SK-N-SH (cell line): ENCODE measurements at regions not wholly inside any gene's neighbourhood (a gene's known extent, or its start where the extent isn't known, plus 50 kb on each side); places are given as distances from the start of the nearest gene placed in this dataset.

Experiments used
- CTCF ChIA-PET: fragments of 300-600, 350-600 bp; formaldehyde crosslinking; extraction: SDS; loops from one replicate; lab custom pipeline; 2021; lab: Yijun Ruan, JAX
- POLR2A ChIA-PET: fragments of 350-600 bp; sonication (Branson Sonifier 250); formaldehyde crosslinking; extraction: SDS; loops from one replicate; lab custom pipeline; 2020; ENCODE audit warnings: antibody characterized with exemption, inconsistent platforms; lab: Yijun Ruan, JAX
- DNase-seq: peaks from one replicate; pipeline ENCODE4 v3.0.0; 2012
- H2AFZ ChIP-seq: fragments of 200-600 bp; sonication (generic); 2 replicates; pipeline ENCODE4 v1.8.1; 2016; ENCODE audit warnings: antibody characterized with exemption, mild to moderate bottlenecking, low read depth
- H3F3A ChIP-seq: fragments of 200-600 bp; sonication (generic); replicated peaks from 2 replicates; pipeline ENCODE3; 2016; ENCODE audit warnings: antibody characterized with exemption, mild to moderate bottlenecking; ENCODE audit not compliant: insufficient read depth
- H3K27ac ChIP-seq, 2 experiments: fragments of 200-500 bp in 1 of 2; fragments of 200-600 bp in 1 of 2; sonication (Bioruptor generic) in 1 of 2; sonication (generic), shearing (Covaris generic) in 1 of 2; 2 replicates each; pipeline versions ENCODE4 v1.5.1 to v1.6.1; 2014 to 2016; ENCODE audit warnings: low read depth in 2 of 2, inconsistent platforms in 1 of 2, low read length in 1 of 2, mild to moderate bottlenecking in 1 of 2, mixed read lengths in 1 of 2
- H3K27me3 ChIP-seq: fragments of 200-600 bp; sonication (generic), shearing (Covaris generic); 2 replicates; pipeline ENCODE4 v1.6.1; 2016; ENCODE audit warnings: mixed run types; ENCODE audit not compliant: insufficient read depth
- H3K36me3 ChIP-seq, 2 experiments: fragments of 200-500 bp in 1 of 2; fragments of 200-600 bp in 1 of 2; sonication (Bioruptor generic) in 1 of 2; sonication (generic) in 1 of 2; replicated peaks in 1 of 2; 2 replicates each; pipeline versions ENCODE3 to v1.5.1; 2014 to 2016; ENCODE audit warnings: low read length in 1 of 2, mild to moderate bottlenecking in 1 of 2; ENCODE audit not compliant: insufficient read depth in 2 of 2, control insufficient read depth in 1 of 2
- H3K4me1 ChIP-seq, 2 experiments: fragments of 200-500 bp in 1 of 2; fragments of 200-600 bp in 1 of 2; sonication (Bioruptor generic) in 1 of 2; sonication (generic), shearing (Covaris generic) in 1 of 2; 2 replicates each; pipeline versions ENCODE4 v1.5.1 to v1.6.1; 2014 to 2016; ENCODE audit warnings: low read depth in 1 of 2, low read length in 1 of 2, mixed run types in 1 of 2; ENCODE audit not compliant: insufficient read depth in 2 of 2, control insufficient read depth in 1 of 2
- H3K4me2 ChIP-seq: fragments of 200-600 bp; sonication (generic), shearing (Covaris generic); 2 replicates; pipeline ENCODE4 v1.6.1; 2017; ENCODE audit warnings: mixed run types
- H3K4me3 ChIP-seq, 2 experiments: fragments of 200-500 bp in 1 of 2; fragments of 200-600 bp in 1 of 2; sonication (Bioruptor generic) in 1 of 2; sonication (generic), shearing (Covaris generic) in 1 of 2; 2 replicates each; pipeline versions ENCODE4 v1.5.1 to v1.8.1; 2014 to 2016; ENCODE audit warnings: low read depth in 2 of 2, inconsistent platforms in 1 of 2, low read length in 1 of 2, mild to moderate bottlenecking in 1 of 2, mixed read lengths in 1 of 2, moderate library complexity in 1 of 2
- H3K79me2 ChIP-seq: fragments of 200-600 bp; sonication (generic); 2 replicates; pipeline ENCODE4 v1.8.1; 2017; ENCODE audit warnings: mild to moderate bottlenecking; ENCODE audit not compliant: insufficient read depth
- H3K9ac ChIP-seq: fragments of 200-600 bp; sonication (generic); 2 replicates; pipeline ENCODE4 v1.6.1; 2017; ENCODE audit warnings: mixed run types
- H3K9me2 ChIP-seq: fragments of 200-600 bp; sonication (generic); 2 replicates; pipeline ENCODE4 v1.6.1; 2017; ENCODE audit warnings: mixed run types
- H3K9me3 ChIP-seq: fragments of 200-600 bp; sonication (generic); 2 replicates; pipeline ENCODE4 v1.6.1; 2017; ENCODE audit warnings: mixed run types, mild to moderate bottlenecking, moderate library complexity
- H4K20me1 ChIP-seq: fragments of 200-600 bp; sonication (generic); 2 replicates; pipeline ENCODE4 v1.6.1; 2017; ENCODE audit warnings: mild to moderate bottlenecking, mixed run types; ENCODE audit not compliant: insufficient read depth
- CHD2 ChIP-seq: fragments of 150-350 bp; IDR thresholded peaks from 2 replicates; pipeline ENCODE4 v1.6.1; 2018; ENCODE audit warnings: low read length; ENCODE audit not compliant: partially characterized antibody
- EP300 ChIP-seq, 2 experiments: IDR thresholded peaks; 2 replicates each; pipeline versions ENCODE4 v1.4.0 to v1.6.1; 2012; ENCODE audit warnings: borderline replicate concordance in 1 of 2, low read depth in 1 of 2, low read length in 1 of 2
- EZH2phosphoT487 ChIP-seq: fragments of 200-600 bp; sonication (generic); IDR thresholded peaks from 2 replicates; pipeline ENCODE4 v1.6.1; 2017; ENCODE audit warnings: low read depth, mixed run types, mild to moderate bottlenecking, antibody characterized with exemption, moderate library complexity, borderline replicate concordance
- FOSL2 ChIP-seq: IDR thresholded peaks from 2 replicates; pipeline ENCODE4 v1.4.0; 2012; ENCODE audit warnings: low read depth, mild to moderate bottlenecking, moderate library complexity, borderline replicate concordance
- GATA2 ChIP-seq: sonication (generic); formaldehyde crosslinking; IDR thresholded peaks from 2 replicates; pipeline ENCODE4 v1.5.0; 2020; ENCODE audit warnings: mild to moderate bottlenecking, missing genetic modification reagents
- JUND ChIP-seq: IDR thresholded peaks from 2 replicates; pipeline ENCODE4 v1.4.0; 2012
- MAX ChIP-seq: IDR thresholded peaks from 2 replicates; pipeline ENCODE4 v1.4.0; 2012; ENCODE audit warnings: low read depth
- MEF2A ChIP-seq: IDR thresholded peaks from 2 replicates; pipeline ENCODE4 v1.4.0; 2012; ENCODE audit warnings: low read depth, borderline replicate concordance
- MXI1 ChIP-seq: IDR thresholded peaks from 2 replicates; pipeline ENCODE4 v1.6.1; 2012; ENCODE audit warnings: mild to moderate bottlenecking, low read depth, low read length, improper control_type of control experiment
- NFIC ChIP-seq: IDR thresholded peaks from 2 replicates; pipeline ENCODE4 v1.4.0; 2012; ENCODE audit warnings: borderline replicate concordance
- NRF1 ChIP-seq: IDR thresholded peaks from 2 replicates; pipeline ENCODE4 v1.6.1; 2012; ENCODE audit warnings: low read depth, mild to moderate bottlenecking, low read length
- RAD21 ChIP-seq: IDR thresholded peaks from 2 replicates; pipeline ENCODE4 v1.6.1; 2012; ENCODE audit warnings: mild to moderate bottlenecking, low read length
- RCOR1 ChIP-seq: fragments of 150-350 bp; IDR thresholded peaks from 2 replicates; pipeline ENCODE4 v1.6.1; 2017; ENCODE audit warnings: antibody characterized with exemption, low read length
- TCF12 ChIP-seq: IDR thresholded peaks from 2 replicates; pipeline ENCODE4 v1.4.0; 2012
- TEAD4 ChIP-seq: IDR thresholded peaks from 2 replicates; pipeline ENCODE4 v1.4.0; 2012; ENCODE audit warnings: mild to moderate bottlenecking, borderline replicate concordance; ENCODE audit not compliant: insufficient read depth
- USF2 ChIP-seq: fragments of 150-350 bp; IDR thresholded peaks from 2 replicates; pipeline ENCODE4 v1.6.1; 2017; ENCODE audit warnings: antibody characterized with exemption, low read length, low read depth, borderline replicate concordance
- WGBS: methylation state at CpG from one replicate; pipeline ENCODE4 v1.1.6; 2017; ENCODE audit warnings: low lambda C conversion rate; 5-methylcytosine and 5-hydroxymethylcytosine counted together
- TF ChIP-seq, protein P1 (sequence below): IDR thresholded peaks from 2 replicates; pipeline ENCODE4 v1.4.0; 2012; ENCODE audit warnings: low read depth, borderline replicate concordance
- TF ChIP-seq, protein P2 (sequence below): IDR thresholded peaks from 2 replicates; pipeline ENCODE4 v1.4.0; 2012; ENCODE audit warnings: low read depth, borderline replicate concordance
- TF ChIP-seq, protein P3 (sequence below): fragments of 200-600 bp; sonication (generic); IDR thresholded peaks from 2 replicates; pipeline ENCODE4 v1.6.1; 2017; ENCODE audit warnings: antibody characterized with exemption, mild to moderate bottlenecking, moderate library complexity
- TF ChIP-seq, protein P4 (sequence below): fragments of 150-350 bp; IDR thresholded peaks from 2 replicates; pipeline ENCODE4 v1.6.1; 2016; ENCODE audit warnings: mild to moderate bottlenecking, low read depth, low read length

DNA sequence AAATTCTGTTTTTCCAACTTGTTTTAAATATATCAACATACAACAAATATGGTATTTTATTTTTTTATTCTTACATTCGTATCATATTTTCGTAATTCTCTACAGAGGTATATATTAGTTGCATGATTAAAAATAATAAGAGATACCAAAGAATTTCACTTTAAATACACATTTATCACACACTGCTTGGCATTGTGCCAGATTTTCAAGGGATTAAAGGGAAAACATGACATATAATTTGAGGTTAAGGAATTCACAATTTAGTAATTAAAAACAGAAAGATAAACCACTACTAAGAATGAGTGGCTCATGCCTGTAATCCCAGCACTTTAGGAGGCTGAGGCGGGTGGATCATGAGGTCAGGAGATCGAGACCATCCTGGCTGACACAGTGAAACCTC lies 484.7 kb upstream of the SORCS1 start:
- CTCF ChIA-PET, result no interaction called here
- H3K9me2 ChIP-seq, result no peaks in the 10 kb centered on the region
- no peaks in the 10 kb centered on the region for H3K27me3 ChIP-seq
- no peak overlapping the region for H3K27ac ChIP-seq
- no peaks in the 10 kb centered on the region for H3K36me3 ChIP-seq
- no peaks in the 10 kb centered on the region for H3K79me2 ChIP-seq
- no peak for DNase-seq
- no peak overlapping the region for H3K9ac ChIP-seq
- WGBS, result 69% methylated on average over 4 of the region's 4 CpGs
- no peak overlapping the region for H3K4me3 ChIP-seq
- H2AFZ ChIP-seq, result no peak overlapping the region
- H3K4me2 ChIP-seq, result no peak overlapping the region
- H4K20me1 ChIP-seq, result no peaks in the 10 kb centered on the region
- no peaks in the 10 kb centered on the region for H3F3A ChIP-seq
- no peaks in the 10 kb centered on the region for H3K9me3 ChIP-seq
- POLR2A ChIA-PET, result no interaction called here
- no peak for TF ChIP-seq RAD21
- no peak for TF ChIP-seq MXI1
- TF ChIP-seq MEF2A, result no peak
- TF ChIP-seq MAX, result no peak
- no peak for TF ChIP-seq NFIC
- TF ChIP-seq FOSL2, result no peak
- TF ChIP-seq, protein P1, sequence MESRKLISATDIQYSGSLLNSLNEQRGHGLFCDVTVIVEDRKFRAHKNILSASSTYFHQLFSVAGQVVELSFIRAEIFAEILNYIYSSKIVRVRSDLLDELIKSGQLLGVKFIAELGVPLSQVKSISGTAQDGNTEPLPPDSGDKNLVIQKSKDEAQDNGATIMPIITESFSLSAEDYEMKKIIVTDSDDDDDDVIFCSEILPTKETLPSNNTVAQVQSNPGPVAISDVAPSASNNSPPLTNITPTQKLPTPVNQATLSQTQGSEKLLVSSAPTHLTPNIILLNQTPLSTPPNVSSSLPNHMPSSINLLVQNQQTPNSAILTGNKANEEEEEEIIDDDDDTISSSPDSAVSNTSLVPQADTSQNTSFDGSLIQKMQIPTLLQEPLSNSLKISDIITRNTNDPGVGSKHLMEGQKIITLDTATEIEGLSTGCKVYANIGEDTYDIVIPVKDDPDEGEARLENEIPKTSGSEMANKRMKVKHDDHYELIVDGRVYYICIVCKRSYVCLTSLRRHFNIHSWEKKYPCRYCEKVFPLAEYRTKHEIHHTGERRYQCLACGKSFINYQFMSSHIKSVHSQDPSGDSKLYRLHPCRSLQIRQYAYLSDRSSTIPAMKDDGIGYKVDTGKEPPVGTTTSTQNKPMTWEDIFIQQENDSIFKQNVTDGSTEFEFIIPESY, result no peak
- TF ChIP-seq, protein P2, sequence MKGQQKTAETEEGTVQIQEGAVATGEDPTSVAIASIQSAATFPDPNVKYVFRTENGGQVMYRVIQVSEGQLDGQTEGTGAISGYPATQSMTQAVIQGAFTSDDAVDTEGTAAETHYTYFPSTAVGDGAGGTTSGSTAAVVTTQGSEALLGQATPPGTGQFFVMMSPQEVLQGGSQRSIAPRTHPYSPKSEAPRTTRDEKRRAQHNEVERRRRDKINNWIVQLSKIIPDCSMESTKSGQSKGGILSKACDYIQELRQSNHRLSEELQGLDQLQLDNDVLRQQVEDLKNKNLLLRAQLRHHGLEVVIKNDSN, result no peak
- TF ChIP-seq, all 33 proteins: peak for 0
- no peaks in the 10 kb centered on the region; a peak in 1 of 4 replicates for H3K4me1 ChIP-seq

GRCh38 chr10:107647462-107647861 lies 483.0 kb upstream of the SORCS1 start:
- Histone ChIP-seq H3K27ac (no peak overlapping the region), H3F3A (no peaks in the 10 kb centered on the region), H3K9ac (no peak overlapping the region), H2AFZ (no peak overlapping the region), H4K20me1 (no peaks in the 10 kb centered on the region), H3K4me2 (no peak overlapping the region), H3K9me3 (no peaks in the 10 kb centered on the region), H3K9me2 (no peaks in the 10 kb centered on the region), H3K27me3 (no peaks in the 10 kb centered on the region), H3K4me3 (no peak overlapping the region), H3K36me3 (no peaks in the 10 kb centered on the region), H3K4me1 (no peaks in the 10 kb centered on the region; a peak in 1 of 4 replicates), H3K79me2 (no peaks in the 10 kb centered on the region)
- WGBS, result 89% methylated on average over 1 of the region's 1 CpG
- POLR2A ChIA-PET, result no interaction called here
- CTCF ChIA-PET, result no interaction called here
- DNase-seq, result no peak
- TF ChIP-seq, protein P3, sequence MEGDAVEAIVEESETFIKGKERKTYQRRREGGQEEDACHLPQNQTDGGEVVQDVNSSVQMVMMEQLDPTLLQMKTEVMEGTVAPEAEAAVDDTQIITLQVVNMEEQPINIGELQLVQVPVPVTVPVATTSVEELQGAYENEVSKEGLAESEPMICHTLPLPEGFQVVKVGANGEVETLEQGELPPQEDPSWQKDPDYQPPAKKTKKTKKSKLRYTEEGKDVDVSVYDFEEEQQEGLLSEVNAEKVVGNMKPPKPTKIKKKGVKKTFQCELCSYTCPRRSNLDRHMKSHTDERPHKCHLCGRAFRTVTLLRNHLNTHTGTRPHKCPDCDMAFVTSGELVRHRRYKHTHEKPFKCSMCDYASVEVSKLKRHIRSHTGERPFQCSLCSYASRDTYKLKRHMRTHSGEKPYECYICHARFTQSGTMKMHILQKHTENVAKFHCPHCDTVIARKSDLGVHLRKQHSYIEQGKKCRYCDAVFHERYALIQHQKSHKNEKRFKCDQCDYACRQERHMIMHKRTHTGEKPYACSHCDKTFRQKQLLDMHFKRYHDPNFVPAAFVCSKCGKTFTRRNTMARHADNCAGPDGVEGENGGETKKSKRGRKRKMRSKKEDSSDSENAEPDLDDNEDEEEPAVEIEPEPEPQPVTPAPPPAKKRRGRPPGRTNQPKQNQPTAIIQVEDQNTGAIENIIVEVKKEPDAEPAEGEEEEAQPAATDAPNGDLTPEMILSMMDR, result no peak
- no peak for TF ChIP-seq NRF1
- TF ChIP-seq NFIC, result no peak
- no peak for TF ChIP-seq EZH2phosphoT487
- TF ChIP-seq TEAD4, result no peak
- TF ChIP-seq JUND, result no peak
- TF ChIP-seq USF2, result no peak
- no peak for TF ChIP-seq CHD2
- TF ChIP-seq MXI1, result no peak
- TF ChIP-seq, protein P4, sequence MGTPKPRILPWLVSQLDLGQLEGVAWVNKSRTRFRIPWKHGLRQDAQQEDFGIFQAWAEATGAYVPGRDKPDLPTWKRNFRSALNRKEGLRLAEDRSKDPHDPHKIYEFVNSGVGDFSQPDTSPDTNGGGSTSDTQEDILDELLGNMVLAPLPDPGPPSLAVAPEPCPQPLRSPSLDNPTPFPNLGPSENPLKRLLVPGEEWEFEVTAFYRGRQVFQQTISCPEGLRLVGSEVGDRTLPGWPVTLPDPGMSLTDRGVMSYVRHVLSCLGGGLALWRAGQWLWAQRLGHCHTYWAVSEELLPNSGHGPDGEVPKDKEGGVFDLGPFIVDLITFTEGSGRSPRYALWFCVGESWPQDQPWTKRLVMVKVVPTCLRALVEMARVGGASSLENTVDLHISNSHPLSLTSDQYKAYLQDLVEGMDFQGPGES, result no peak
- no peak for TF ChIP-seq FOSL2
- no peak for TF ChIP-seq GATA2
- no peak for TF ChIP-seq TCF12
- no peak for TF ChIP-seq EP300 (IDR thresholded peaks at IDR 0.05; ENCODE audit: borderline replicate concordance in 1 of 2, low read depth in 1 of 2, low read length in 1 of 2)
- TF ChIP-seq MEF2A, result no peak
- TF ChIP-seq, protein P2, result no peak
- TF ChIP-seq RCOR1, result no peak
